SK-N-MC (cell line): ENCODE measurements at regions not wholly inside any gene's neighbourhood (a gene's known extent, or its start where the extent isn't known, plus 50 kb on each side); places are given as distances from the start of the nearest gene placed in this dataset.

Experiments
- FOXP2 ChIP-seq: optimal IDR thresholded peaks from 2 replicates; pipeline ENCODE3; 2011; ENCODE audit warnings: mild to moderate bottlenecking, moderate library complexity; ENCODE audit not compliant: insufficient read depth; ENCODE audit errors: extremely low read length, control extremely low read depth
- POLR2AphosphoS5 ChIP-seq: IDR thresholded peaks from 2 replicates; pipeline ENCODE4 v1.6.1; 2012; ENCODE audit warnings: mild to moderate bottlenecking, low read depth, low read length, borderline replicate concordance

GRCh38 chr18:64203295-64203694, 54.4 kb upstream of the LINC00305 start:
- TF ChIP-seq FOXP2 (no peak), POLR2AphosphoS5 (no peak)
